ENCODE measurements at regions not wholly inside any gene's neighbourhood (a gene's known extent, or its start where the extent isn't known, plus 50 kb on each side); places are given as distances from the start of the nearest gene placed in this dataset.

GRCh38 chr12:87141091-87141490 lies 884.9 kb upstream of the MGAT4C start:
- TF ChIP-seq CTCF (IDR thresholded peaks at IDR 0.05) = no peak
- no peak for TF ChIP-seq POLR2A (IDR thresholded peaks at IDR 0.05)
- TF ChIP-seq EP300 (IDR thresholded peaks at IDR 0.05) = no peak
- no peak for TF ChIP-seq POLR2AphosphoS5 (IDR thresholded peaks at IDR 0.05)

All from upper lobe of left lung (tissue), 4 donors.